ENCODE measurements at regions not wholly inside any gene's neighbourhood (a gene's known extent, or its start where the extent isn't known, plus 50 kb on each side); places are given as distances from the start of the nearest gene placed in this dataset.

- DNase-seq: no peak
Measured at GRCh38 chr14:54132496-54132895, 175.9 kb upstream of the BMP4 start.

GRCh38 chr14:54133896-54134295 lies 177.3 kb upstream of the BMP4 start:
- DNase-seq: no peak

GRCh38 chr14:54135804-54136280 lies 179.2 kb upstream of the BMP4 start:
- no peak for DNase-seq

- DNase-seq: no peak
Measured at GRCh38 chr14:54136894-54137613, 180.4 kb upstream of the BMP4 start.

GRCh38 chr14:54137614-54137961 lies 181.0 kb upstream of the BMP4 start:
- no peak for DNase-seq

GRCh38 chr14:54138024-54138353 lies 181.4 kb upstream of the BMP4 start:
- DNase-seq: no peak

GRCh38 chr14:54138354-54139038 lies 181.9 kb upstream of the BMP4 start:
- DNase-seq: no peak

- DNase-seq: no peak
Measured at GRCh38 chr14:54140551-54140950, 183.9 kb upstream of the BMP4 start.

GRCh38 chr14:54146601-54147000 lies 190.0 kb upstream of the BMP4 start:
- DNase-seq: no peak

- no peak for DNase-seq
Measured at GRCh38 chr14:54147282-54147681, 190.7 kb upstream of the BMP4 start.

GRCh38 chr14:54147758-54148157 lies 191.1 kb upstream of the BMP4 start:
- no peak for DNase-seq

- DNase-seq: no peak
Measured at GRCh38 chr14:54148251-54148650, 191.6 kb upstream of the BMP4 start.

GRCh38 chr14:54152351-54152750 lies 195.7 kb upstream of the BMP4 start:
- DNase-seq: no peak

- DNase-seq: no peak
Measured at GRCh38 chr14:54166049-54166950, 209.7 kb upstream of the BMP4 start.

- no peak for DNase-seq
Measured at GRCh38 chr14:54168489-54168888, 211.9 kb upstream of the BMP4 start.

- DNase-seq: no peak
Measured at GRCh38 chr14:54169254-54169924, 212.8 kb upstream of the BMP4 start.

- DNase-seq: no peak
Measured at GRCh38 chr14:54170301-54170700, 213.7 kb upstream of the BMP4 start.

GRCh38 chr14:54172114-54172513 lies 215.5 kb upstream of the BMP4 start:
- DNase-seq: no peak

- no peak for DNase-seq
Measured at GRCh38 chr14:54172562-54172961, 215.9 kb upstream of the BMP4 start.

GRCh38 chr14:54173802-54174201 lies 217.2 kb upstream of the BMP4 start:
- DNase-seq: no peak

GRCh38 chr14:54174457-54174856 lies 217.8 kb upstream of the BMP4 start:
- no peak for DNase-seq

- DNase-seq: peak; percentile 13
Measured at GRCh38 chr14:54175298-54175942, 218.8 kb upstream of the BMP4 start.

- no peak for DNase-seq
Measured at GRCh38 chr14:54177019-54177418, 219.8 kb upstream of the CDKN3 start.
